HG03354 (cell line): ENCODE measurements at regions not wholly inside any gene's neighbourhood (a gene's known extent, or its start where the extent isn't known, plus 50 kb on each side); places are given as distances from the start of the nearest gene placed in this dataset.

Experiments
- ATAC-seq: cut with Tn5 transposase; IDR thresholded peaks from one replicate; pipeline ENCODE4 v1.9.1; 2021; ENCODE audit warnings: mild to moderate bottlenecking; ENCODE audit not compliant: unreplicated experiment, poor library complexity, severe bottlenecking

DNA sequence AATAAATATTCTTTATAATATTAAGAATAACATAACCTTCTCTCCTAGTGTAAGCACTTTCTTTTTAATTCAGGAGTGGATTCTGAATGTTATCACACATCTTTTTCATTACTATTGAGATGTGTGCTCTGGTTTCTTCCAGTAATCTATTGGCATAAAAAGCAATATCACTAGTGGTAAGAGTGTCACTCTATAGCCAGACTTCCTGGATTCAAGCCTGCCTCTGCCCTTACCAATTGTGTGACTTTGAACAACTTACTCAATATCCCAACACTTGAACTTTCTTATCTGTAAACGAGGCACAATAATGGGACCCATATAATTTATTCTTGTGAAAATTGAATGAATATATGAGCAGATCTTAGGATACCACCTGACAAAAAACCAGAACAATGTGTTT lies 71.0 kb downstream of the SEM1 start:
- ATAC-seq, result no peak

DNA sequence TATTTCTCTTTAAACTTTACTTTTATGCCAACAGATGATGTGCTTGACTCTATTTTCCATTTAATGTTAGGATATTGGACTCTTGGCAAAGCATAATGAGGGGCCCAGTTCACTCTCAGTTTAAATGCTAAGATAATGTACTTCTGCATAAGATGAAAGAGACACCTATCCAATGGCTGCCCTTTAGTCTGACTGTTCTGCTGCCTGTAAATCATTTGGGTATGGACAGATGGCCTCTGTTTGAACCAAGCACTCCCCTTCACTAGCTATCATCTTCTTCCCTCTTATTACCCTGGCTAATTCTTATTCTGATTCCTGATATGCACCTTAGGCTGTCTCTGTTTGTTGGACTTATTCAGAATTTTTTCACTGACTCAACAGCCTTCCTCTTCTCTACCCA lies 72.1 kb downstream of the SEM1 start:
- ATAC-seq, result no peak

- ATAC-seq, result no peak
Observed at GRCh38 chr7:96636979-96637378, 72.7 kb downstream of the SEM1 start.

DNA sequence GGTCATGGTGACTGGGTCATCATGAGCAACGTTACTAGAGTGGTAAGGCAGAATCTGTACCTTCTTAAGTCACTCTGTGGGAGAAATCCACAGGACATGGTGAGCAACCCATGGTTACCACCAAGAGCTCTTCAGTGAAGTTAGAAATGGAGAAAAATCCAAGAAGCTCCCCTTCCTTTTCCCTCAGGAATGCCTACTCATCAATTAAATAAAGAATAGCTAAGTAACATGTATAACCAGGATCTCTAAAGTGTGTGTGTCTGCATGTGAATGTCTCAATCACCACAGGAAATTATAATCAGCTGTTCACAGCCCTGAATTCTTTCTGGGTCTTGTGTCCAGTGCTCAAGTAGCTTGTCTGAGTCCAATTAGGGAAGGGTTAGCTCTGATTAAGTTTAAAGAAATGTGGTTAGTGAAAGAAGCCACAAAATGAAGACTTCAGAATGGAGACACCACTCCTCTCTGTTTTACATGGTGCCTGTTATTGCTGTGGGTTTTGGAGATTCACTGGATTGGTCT lies 73.2 kb downstream of the SEM1 start:
- no peak for ATAC-seq

DNA sequence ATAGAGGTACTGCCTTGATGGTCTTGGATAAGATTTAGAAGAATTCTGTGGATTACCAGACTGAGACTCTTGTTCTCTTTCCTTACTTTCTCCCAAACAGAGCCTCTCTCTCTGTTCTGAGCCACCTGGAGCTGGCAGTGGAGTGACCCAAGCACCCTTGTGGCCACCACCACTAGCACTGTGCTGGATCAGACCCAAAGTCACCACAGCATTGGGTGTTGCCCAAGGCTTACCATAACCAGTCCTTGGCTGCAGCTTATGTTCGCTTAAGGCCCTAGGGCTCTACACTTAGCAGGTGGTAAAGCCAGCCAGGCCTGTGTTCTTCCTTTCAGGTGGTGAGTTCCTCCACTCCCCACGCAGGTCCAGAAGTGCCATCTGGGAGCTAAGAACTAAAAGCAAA lies 79.8 kb downstream of the SEM1 start:
- ATAC-seq, result no peak

- no peak for ATAC-seq
Observed at GRCh38 chr7:96624954-96625353, 84.7 kb downstream of the SEM1 start.

- no peak for ATAC-seq
Observed at GRCh38 chr7:96621932-96622331, 87.7 kb downstream of the SEM1 start.

DNA sequence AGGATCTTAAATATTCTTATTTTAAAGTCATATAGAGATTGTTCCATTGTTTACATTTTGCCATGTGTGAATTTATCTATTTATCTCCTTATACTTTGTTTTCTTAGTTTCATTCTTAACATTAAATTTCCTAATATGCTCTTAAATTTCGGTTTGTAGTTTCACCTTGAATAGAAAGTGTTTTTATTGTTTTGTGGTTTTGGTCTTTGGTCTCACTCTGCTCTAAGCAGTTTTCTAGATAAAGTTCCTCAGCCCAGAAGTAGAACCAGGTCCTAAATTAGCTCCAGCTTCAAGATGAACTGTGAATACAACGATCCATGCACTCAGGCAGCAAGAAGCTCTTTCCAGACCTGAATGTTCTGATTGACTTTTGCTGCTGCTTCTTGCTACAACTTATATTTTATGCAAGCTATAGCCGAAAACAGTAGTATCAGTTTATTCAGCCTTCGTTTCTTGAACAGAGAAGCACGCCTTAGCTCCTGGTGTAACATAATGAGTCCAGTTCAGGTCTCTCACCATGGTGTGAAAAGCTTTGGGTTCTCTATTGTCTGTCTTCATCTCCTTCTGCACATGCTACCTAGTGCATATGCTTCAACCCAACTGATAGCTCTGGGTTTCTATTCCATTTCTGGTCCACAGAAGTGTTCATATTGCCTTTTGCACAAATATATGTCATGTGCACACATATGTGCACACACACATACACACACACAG lies 95.3 kb downstream of the SEM1 start:
- ATAC-seq, result no peak

DNA sequence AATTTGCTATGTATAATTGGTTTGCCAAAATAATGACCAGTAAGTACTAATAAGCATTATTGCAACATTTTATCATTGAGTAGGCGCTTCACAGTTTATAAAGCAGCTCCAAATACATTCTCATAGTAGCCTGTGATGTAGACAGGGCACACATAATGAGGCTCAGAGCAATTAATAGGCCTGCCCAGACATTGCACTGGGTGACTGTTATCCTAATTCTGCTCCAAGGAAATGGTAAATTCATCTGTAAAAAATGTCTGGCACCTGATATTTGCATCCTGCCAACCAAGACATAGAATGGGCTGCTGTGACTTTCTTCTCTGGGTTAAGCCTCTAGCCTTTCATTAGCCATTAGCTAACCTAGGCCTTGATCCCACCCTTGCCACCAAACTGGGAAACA lies 97.6 kb downstream of the SEM1 start:
- no peak for ATAC-seq

GRCh38 chr7:96605045-96605716 lies 104.5 kb downstream of the SEM1 start:
- no peak for ATAC-seq

GRCh38 chr7:96599288-96599936 lies 110.2 kb downstream of the SEM1 start:
- ATAC-seq, result no peak

DNA sequence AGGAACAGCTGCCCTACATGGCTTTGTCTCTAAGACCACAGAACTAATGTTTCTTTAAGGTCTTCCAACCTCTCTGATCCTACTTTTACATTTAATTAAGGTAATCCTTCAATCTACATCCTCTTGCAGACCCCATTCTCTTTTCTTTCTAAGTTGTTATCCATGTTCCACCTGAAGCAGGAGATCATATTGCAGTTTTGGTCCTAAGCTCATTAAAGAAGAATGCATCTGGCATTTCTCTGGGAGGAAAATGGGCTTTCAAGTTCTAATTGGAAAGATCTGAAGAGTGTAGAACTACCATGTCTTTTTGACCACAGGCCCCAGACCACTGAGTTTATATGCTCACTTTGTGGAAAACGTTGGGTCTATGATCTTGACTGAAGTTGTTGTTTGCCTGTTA lies 111.2 kb downstream of the SEM1 start:
- no peak for ATAC-seq

DNA sequence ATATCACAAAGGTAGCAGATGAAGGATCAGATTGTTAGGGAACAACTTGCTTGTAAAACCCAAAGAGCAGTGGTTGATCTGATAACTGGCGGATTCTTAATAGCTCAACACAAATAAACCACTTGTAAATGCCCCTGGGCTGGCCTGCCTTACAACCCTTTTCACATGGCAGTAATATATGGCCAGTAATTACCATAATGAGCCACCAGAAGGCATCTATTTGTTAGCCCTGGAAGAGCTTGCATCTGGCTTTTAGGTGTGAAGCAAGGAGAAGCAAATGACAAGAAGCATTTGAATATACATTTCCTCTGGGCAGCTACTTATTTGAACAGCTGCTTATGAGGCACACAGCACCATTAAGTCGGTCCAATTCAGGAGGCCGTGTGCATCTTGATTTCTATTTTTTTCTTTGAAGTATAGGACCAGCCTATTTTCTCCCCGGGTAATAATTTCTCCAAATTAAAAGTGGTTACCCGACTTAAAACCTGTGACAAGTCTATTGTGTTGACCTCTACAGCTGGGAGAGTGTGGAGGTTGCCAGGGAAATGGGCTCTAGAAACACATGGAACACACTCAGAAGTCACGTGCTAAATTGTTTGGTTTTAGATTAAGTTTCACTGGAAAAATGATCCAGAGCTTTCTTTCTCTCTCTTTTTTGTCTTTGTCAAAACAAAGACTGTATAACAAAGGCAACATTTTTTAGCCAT lies 113.4 kb downstream of the SEM1 start:
- ATAC-seq, result no peak

DNA sequence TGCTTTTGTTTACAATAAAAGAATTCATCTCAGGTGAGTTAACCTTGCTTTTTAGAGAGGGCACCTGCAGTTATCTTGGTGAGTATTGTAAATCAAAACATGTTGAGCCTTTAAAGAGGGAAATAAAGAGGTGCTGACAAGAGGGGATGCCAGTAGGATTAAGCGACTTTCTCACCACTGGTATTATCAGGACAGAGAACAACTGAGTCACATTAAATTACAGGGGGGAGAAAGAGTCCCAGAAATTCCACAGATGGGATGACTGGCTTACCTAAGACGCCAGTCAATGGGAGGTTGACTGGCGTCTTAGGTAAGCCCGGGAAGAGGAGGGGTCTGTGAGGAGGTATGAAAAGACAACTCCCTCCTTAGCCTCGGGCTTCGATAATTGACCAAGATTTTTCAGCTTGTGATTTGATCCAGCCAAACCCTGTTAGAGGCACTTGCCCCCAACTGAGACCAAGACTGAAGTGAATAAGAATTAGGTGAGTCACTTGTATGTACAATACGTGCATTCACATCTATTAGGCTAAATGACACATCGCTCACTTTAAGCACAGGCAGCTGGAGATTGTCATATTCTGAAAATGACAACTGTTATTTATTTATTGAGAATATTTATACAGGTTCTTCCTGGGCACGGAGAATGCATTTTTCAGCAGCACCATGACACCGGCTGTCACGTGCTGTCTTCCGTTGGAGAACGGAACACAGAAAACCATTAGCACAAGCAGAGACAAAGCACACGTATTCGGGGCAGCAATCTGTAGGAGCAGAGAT lies 117.6 kb downstream of the SEM1 start:
- no peak for ATAC-seq

DNA sequence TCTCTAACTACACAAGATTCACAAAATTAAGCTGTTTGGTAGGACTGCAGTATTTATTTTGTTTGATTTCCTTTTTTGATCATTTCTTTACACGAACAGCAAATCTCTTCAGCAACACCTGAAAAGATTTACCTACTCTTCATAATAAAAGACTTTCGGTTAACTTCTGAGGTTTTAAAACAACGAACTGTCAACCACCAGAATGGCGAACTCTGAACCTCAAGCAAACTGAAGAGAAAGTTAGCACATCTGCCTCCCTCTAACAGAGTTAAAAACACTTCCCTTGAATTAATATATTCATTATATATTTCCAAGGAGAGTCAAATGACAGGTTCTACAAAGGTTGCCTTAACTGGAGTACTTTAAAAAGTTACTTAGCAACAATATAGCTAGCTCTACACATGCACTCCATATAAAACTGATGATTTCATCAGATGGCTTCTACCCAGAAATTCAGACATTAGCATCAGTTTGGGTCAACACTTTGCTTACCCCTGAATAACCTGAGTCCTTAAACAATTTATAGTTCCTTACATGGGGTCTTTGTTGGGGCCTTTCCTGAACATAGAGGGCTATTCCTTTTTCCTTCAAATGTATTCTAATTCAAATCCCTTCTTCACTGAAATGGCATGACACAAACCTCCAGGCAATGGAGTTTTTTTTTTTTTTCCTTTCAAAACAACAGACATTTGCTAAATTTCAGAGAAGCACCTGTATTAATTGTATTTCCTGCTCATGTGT lies 118.3 kb downstream of the SEM1 start:
- no peak for ATAC-seq

- ATAC-seq, result no peak
Observed at GRCh38 chr7:96589038-96589437, 120.6 kb downstream of the SEM1 start.

GRCh38 chr7:96579119-96579518 lies 130.5 kb downstream of the SEM1 start:
- ATAC-seq, result no peak

DNA sequence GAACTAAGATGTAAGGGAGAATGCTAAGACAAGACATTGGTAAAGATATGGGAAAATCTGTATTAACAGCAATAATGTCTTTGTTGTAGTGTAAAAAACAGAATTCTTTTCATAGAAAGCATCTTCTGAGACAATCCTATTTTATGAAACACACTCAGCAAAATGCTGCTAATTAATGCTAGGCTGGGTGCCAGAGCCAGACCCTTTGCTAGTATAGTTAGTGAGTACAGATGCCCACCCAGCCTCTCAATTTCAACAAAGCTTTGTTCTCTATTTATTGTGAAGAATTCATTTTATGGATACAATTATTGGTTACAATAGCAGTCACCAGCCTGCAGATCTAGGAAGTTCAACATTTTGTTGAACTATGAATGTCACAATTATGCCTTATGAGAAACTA lies 131.0 kb downstream of the SEM1 start:
- no peak for ATAC-seq

DNA sequence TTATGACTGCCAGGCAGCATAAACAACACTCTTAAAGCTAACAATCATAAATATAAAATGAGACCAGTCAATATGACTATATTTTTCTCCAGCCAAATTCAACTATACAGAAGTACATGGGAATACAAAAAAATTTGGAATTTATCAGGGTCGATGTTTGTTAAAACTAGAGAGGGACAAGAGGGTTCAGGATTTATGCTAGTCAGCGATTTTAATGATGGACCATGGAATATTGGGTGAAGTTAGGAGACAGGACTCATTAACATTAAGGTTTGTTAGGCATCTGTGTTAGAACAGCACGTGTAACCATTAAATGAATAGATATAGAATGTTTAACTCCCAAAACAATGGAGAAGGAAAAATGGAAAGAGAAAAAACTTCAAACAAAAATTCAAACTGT lies 146.2 kb downstream of the SEM1 start:
- ATAC-seq, result no peak
